ENCODE measurements at regions not wholly inside any gene's neighbourhood (a gene's known extent, or its start where the extent isn't known, plus 50 kb on each side); places are given as distances from the start of the nearest gene placed in this dataset.

- TF ChIP-seq, protein P1, sequence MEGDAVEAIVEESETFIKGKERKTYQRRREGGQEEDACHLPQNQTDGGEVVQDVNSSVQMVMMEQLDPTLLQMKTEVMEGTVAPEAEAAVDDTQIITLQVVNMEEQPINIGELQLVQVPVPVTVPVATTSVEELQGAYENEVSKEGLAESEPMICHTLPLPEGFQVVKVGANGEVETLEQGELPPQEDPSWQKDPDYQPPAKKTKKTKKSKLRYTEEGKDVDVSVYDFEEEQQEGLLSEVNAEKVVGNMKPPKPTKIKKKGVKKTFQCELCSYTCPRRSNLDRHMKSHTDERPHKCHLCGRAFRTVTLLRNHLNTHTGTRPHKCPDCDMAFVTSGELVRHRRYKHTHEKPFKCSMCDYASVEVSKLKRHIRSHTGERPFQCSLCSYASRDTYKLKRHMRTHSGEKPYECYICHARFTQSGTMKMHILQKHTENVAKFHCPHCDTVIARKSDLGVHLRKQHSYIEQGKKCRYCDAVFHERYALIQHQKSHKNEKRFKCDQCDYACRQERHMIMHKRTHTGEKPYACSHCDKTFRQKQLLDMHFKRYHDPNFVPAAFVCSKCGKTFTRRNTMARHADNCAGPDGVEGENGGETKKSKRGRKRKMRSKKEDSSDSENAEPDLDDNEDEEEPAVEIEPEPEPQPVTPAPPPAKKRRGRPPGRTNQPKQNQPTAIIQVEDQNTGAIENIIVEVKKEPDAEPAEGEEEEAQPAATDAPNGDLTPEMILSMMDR (conservative IDR thresholded peaks at IDR 0.05; ENCODE audit: low read length) = no peak
- TF ChIP-seq EZH2phosphoT487 (IDR thresholded peaks at IDR 0.05; ENCODE audit: borderline replicate concordance) = no peak
Measured at GRCh38 chr11:45414088-45414487, 127.9 kb upstream of the SYT13 start.

Measured in Loucy (cell line).